Endothelial cell (in vitro differentiated cells): ENCODE measurements at regions not wholly inside any gene's neighbourhood (a gene's known extent, or its start where the extent isn't known, plus 50 kb on each side); places are given as distances from the start of the nearest gene placed in this dataset.

ENCODE experiments used
- DNase-seq: peaks from one replicate; pipeline ENCODE4 v3.0.0; 2021; ENCODE audit warnings: low spot score
- H3K27ac Mint-ChIP-seq: one replicate; pipeline ENCODE4 v1.8.0; 2021; ENCODE audit warnings: mixed read lengths, inconsistent platforms; ENCODE audit not compliant: unreplicated experiment
- H3K27me3 Mint-ChIP-seq: one replicate; pipeline ENCODE4 v1.8.0; 2021; ENCODE audit warnings: mild to moderate bottlenecking, moderate library complexity, mixed read lengths, inconsistent platforms; ENCODE audit not compliant: unreplicated experiment
- H3K36me3 Mint-ChIP-seq: one replicate; pipeline ENCODE4 v1.8.0; 2021; ENCODE audit warnings: mild to moderate bottlenecking, low read depth, mixed read lengths, inconsistent platforms; ENCODE audit not compliant: unreplicated experiment
- H3K4me1 Mint-ChIP-seq: one replicate; pipeline ENCODE4 v1.8.0; 2021; ENCODE audit warnings: mild to moderate bottlenecking, mixed read lengths, inconsistent platforms; ENCODE audit not compliant: unreplicated experiment
- H3K4me3 Mint-ChIP-seq: one replicate; pipeline ENCODE4 v1.8.0; 2021; ENCODE audit warnings: mild to moderate bottlenecking, mixed read lengths, inconsistent platforms; ENCODE audit not compliant: unreplicated experiment
- H3K9me3 Mint-ChIP-seq: one replicate; pipeline ENCODE4 v1.8.0; 2021; ENCODE audit warnings: mixed read lengths, inconsistent platforms; ENCODE audit not compliant: unreplicated experiment
- CTCF ChIP-seq: fragments of 200-600 bp; sonication (generic); IDR thresholded peaks from one replicate; pipeline ENCODE4 v1.5.0; 2021; ENCODE audit warnings: antibody characterized with exemption; ENCODE audit not compliant: unreplicated experiment

DNA sequence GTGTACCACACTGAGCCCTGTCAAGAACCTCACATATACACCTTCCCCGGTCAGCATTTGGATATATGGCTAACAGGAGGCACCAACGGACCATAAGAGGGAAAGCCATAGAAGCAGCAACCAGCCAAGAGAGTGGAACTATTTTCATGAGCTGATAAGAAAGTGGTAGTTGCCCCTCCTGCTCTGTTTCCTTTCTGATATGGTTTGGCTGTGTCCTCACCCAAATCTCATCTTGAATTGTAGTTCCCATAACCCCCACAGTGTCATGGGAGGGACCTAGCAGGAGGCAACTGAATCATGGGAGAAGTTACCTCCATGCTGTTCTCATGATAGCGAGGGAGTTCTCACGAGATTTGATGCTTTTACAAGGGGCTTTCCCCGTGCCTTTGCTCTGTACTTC lies 366.1 kb upstream of the DAB1 start:
- no peak for TF ChIP-seq CTCF
- no peak for DNase-seq
- no peaks in the 10 kb centered on the region for H3K4me1 Mint-ChIP-seq
- no peak overlapping the region for H3K4me3 Mint-ChIP-seq
- H3K36me3 Mint-ChIP-seq: no peaks in the 10 kb centered on the region
- H3K9me3 Mint-ChIP-seq: no peaks in the 10 kb centered on the region
- H3K27ac Mint-ChIP-seq: no peak overlapping the region
- peaks cover 1% of the 10 kb centered on the region for H3K27me3 Mint-ChIP-seq

GRCh38 chr1:57788313-57788712 lies 364.5 kb upstream of the DAB1 start:
- H3K4me3 Mint-ChIP-seq: no peak overlapping the region
- H3K27ac Mint-ChIP-seq: no peak overlapping the region
- H3K27me3 Mint-ChIP-seq: peaks cover 1% of the 10 kb centered on the region
- no peaks in the 10 kb centered on the region for H3K9me3 Mint-ChIP-seq
- no peaks in the 10 kb centered on the region for H3K4me1 Mint-ChIP-seq
- TF ChIP-seq CTCF: no peak
- H3K36me3 Mint-ChIP-seq: no peaks in the 10 kb centered on the region
- no peak for DNase-seq

DNA sequence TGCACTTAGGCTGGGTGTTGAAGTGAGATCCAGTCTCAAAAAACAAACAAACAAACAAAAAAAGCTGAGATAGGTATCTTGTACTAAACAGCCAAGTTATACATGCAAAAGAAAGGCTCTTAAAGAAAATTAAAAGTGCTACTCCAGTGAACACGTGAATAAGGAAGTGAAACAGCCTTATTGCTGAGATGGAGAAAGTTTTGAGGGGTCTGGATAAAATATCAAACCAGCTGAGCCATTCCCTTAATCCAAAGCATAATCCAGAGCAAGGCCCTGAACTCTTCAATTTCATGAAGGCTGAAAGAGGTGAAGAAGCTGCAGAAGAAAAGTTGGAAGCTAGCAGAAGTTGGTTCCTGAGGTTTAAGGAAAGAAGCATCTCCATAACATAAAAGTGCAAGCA lies 360.5 kb upstream of the DAB1 start:
- Mint-ChIP-seq H3K36me3 (no peaks in the 10 kb centered on the region), H3K4me3 (no peak overlapping the region), H3K4me1 (no peaks in the 10 kb centered on the region), H3K9me3 (no peaks in the 10 kb centered on the region), H3K27ac (no peak overlapping the region), H3K27me3 (peaks cover 1% of the 10 kb centered on the region)
- DNase-seq: no peak
- TF ChIP-seq CTCF: no peak

GRCh38 chr1:57782357-57782756 lies 358.5 kb upstream of the DAB1 start:
- Mint-ChIP-seq H3K4me3 (no peak overlapping the region), H3K27me3 (peaks cover 1% of the 10 kb centered on the region), H3K36me3 (no peaks in the 10 kb centered on the region), H3K27ac (no peak overlapping the region), H3K9me3 (no peaks in the 10 kb centered on the region), H3K4me1 (no peaks in the 10 kb centered on the region)
- no peak for TF ChIP-seq CTCF
- DNase-seq: no peak

DNA sequence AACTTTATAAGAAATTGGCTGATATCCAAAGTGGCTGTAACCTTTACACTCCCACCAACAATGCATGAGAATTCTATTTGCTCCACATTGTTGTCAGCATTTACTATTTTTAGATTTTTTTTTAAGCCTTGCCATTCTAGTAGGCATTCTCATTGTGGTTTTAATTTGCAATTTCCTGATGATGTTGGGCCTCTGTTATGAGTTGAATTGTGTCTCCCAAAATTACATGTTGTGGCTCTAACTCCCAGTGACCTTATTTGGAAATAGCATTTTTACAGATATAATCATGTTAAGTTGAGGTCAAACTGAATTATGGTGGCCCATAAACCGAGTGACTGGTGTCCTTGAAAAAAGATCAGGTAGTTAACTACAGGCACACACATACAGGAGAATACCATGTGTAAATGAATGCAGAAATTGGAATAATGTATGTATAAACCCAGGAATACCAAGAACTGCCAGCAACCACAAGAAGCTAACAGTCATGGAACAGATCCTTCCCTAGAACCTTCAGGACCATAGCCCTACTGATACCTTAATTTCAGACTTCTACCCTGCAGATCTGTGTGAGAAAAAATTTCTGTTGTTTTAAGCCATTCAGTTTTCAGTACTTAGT lies 348.8 kb upstream of the DAB1 start:
- Mint-ChIP-seq H3K36me3 (no peaks in the 10 kb centered on the region), H3K4me1 (no peaks in the 10 kb centered on the region), H3K27ac (no peak overlapping the region), H3K9me3 (no peaks in the 10 kb centered on the region), H3K27me3 (no peaks in the 10 kb centered on the region), H3K4me3 (no peak overlapping the region)
- TF ChIP-seq CTCF: no peak
- DNase-seq: no peak
